Muscle of back (tissue), 3 donors: ENCODE measurements at regions not wholly inside any gene's neighbourhood (a gene's known extent, or its start where the extent isn't known, plus 50 kb on each side); places are given as distances from the start of the nearest gene placed in this dataset.
A peak's percentile ranks its signal among the peaks of the same experiment; 100 is the strongest.

ENCODE experiments used
- DNase-seq, 3 donors: peaks; one replicate each; pipeline versions ENCODE4 v3.0.0 to v3.0.0-alpha.2; 2013

GRCh38 chr15:27671819-27672437, 427.2 kb downstream of the OCA2 start:
- peak; percentile 34 to 55 (median 41) for DNase-seq

- DNase-seq: peak in 2 of 3 donors; percentile 40 to 67
Observed at GRCh38 chr15:27670486-27671209, 428.5 kb downstream of the OCA2 start.

- DNase-seq: no peak
Observed at GRCh38 chr15:27669641-27670040, 429.5 kb downstream of the OCA2 start.

- DNase-seq: no peak
Observed at GRCh38 chr15:27668471-27669220, 430.5 kb downstream of the OCA2 start.

GRCh38 chr15:27665002-27665401, 434.1 kb downstream of the OCA2 start:
- DNase-seq: no peak

GRCh38 chr15:27662892-27663291, 436.2 kb downstream of the OCA2 start:
- no peak for DNase-seq

- DNase-seq: no peak
Observed at GRCh38 chr15:27660676-27661075, 438.4 kb downstream of the OCA2 start.

- DNase-seq: no peak
Observed at GRCh38 chr15:27656296-27656987, 442.7 kb downstream of the OCA2 start.

GRCh38 chr15:27655056-27655455, 444.1 kb downstream of the OCA2 start:
- no peak for DNase-seq

GRCh38 chr15:27650244-27650643, 448.9 kb downstream of the OCA2 start:
- no peak for DNase-seq

GRCh38 chr15:27648359-27648758, 450.8 kb downstream of the OCA2 start:
- DNase-seq: peak in 1 of 3 donors; percentile 24

GRCh38 chr15:27646531-27646930, 452.6 kb downstream of the OCA2 start:
- no peak for DNase-seq

- DNase-seq: no peak
Observed at GRCh38 chr15:27645672-27646071, 453.4 kb downstream of the OCA2 start.

- no peak for DNase-seq
Observed at GRCh38 chr15:27642981-27643380, 456.1 kb downstream of the OCA2 start.

- DNase-seq: no peak
Observed at GRCh38 chr15:27639595-27639994, 459.5 kb downstream of the OCA2 start.

- DNase-seq: no peak
Observed at GRCh38 chr15:27638958-27639357, 460.2 kb downstream of the OCA2 start.

GRCh38 chr15:27635916-27636315, 463.2 kb downstream of the OCA2 start:
- DNase-seq: no peak

GRCh38 chr15:27628486-27628885, 470.6 kb downstream of the OCA2 start:
- DNase-seq: no peak

GRCh38 chr15:27627623-27628022, 471.5 kb downstream of the OCA2 start:
- no peak for DNase-seq

GRCh38 chr15:27623560-27624305, 475.4 kb downstream of the OCA2 start:
- no peak for DNase-seq

GRCh38 chr15:27623149-27623548, 476.0 kb downstream of the OCA2 start:
- DNase-seq: no peak

GRCh38 chr15:27622371-27622770, 476.7 kb downstream of the OCA2 start:
- DNase-seq: no peak
